H9 (cell line): ENCODE measurements at regions not wholly inside any gene's neighbourhood (a gene's known extent, or its start where the extent isn't known, plus 50 kb on each side); places are given as distances from the start of the nearest gene placed in this dataset.

Source experiments
- DNase-seq: peaks from one replicate; pipeline ENCODE4 v3.0.0-alpha.2; 2017
- H2AFZ ChIP-seq: one replicate; pipeline ENCODE4 v1.6.1; 2013; ENCODE audit warnings: mild to moderate bottlenecking, low read length, control low read depth, moderate library complexity
- H2AK5ac ChIP-seq: 2 replicates; pipeline ENCODE4 v1.6.1; 2013; ENCODE audit warnings: low read length, control low read depth, mixed read lengths; ENCODE audit not compliant: insufficient read length
- H2BK120ac ChIP-seq: one replicate; pipeline ENCODE4 v1.6.1; 2013; ENCODE audit warnings: low read depth, mild to moderate bottlenecking, low read length, control low read depth, inconsistent platforms; ENCODE audit not compliant: poor library complexity, severe bottlenecking
- H2BK12ac ChIP-seq: 2 replicates; pipeline ENCODE4 v1.6.1; 2013; ENCODE audit warnings: low read length, control low read depth, mixed read lengths, low read depth; ENCODE audit not compliant: insufficient read length
- H2BK15ac ChIP-seq: 2 replicates; pipeline ENCODE4 v1.6.1; 2013; ENCODE audit warnings: low read depth, low read length, control low read depth
- H2BK20ac ChIP-seq: one replicate; pipeline ENCODE4 v1.6.1; 2013; ENCODE audit warnings: low read depth, mild to moderate bottlenecking, low read length, control low read depth, inconsistent platforms; ENCODE audit not compliant: poor library complexity, severe bottlenecking
- H2BK5ac ChIP-seq: 2 replicates; pipeline ENCODE4 v1.6.1; 2013; ENCODE audit warnings: low read length, control low read depth, mixed read lengths; ENCODE audit not compliant: insufficient read length
- H3K14ac ChIP-seq: 2 replicates; pipeline ENCODE4 v1.6.1; 2013; ENCODE audit warnings: low read length, control low read depth; ENCODE audit not compliant: insufficient read depth
- H3K18ac ChIP-seq: 2 replicates; pipeline ENCODE4 v1.6.1; 2013; ENCODE audit warnings: low read depth, mild to moderate bottlenecking, mixed read lengths, low read length, control low read depth; ENCODE audit not compliant: insufficient read length
- H3K23ac ChIP-seq: 2 replicates; pipeline ENCODE4 v1.6.1; 2013; ENCODE audit warnings: low read length, control low read depth, mixed read lengths, low read depth; ENCODE audit not compliant: insufficient read length
- H3K23me2 ChIP-seq: 2 replicates; pipeline ENCODE4 v1.6.1; 2013; ENCODE audit warnings: low read depth, mild to moderate bottlenecking, mixed read lengths, low read length, control low read depth; ENCODE audit not compliant: insufficient read length, poor library complexity, severe bottlenecking
- H3K27ac ChIP-seq: 2 replicates; pipeline ENCODE4 v1.5.1; 2013; ENCODE audit warnings: low read length, control low read depth, mixed read lengths, low read depth; ENCODE audit not compliant: insufficient read length
- H3K27me3 ChIP-seq: 2 replicates; pipeline ENCODE4 v1.6.1; 2013; ENCODE audit warnings: low read length, control low read depth, inconsistent platforms; ENCODE audit not compliant: insufficient read depth
- H3K4ac ChIP-seq: 2 replicates; pipeline ENCODE4 v1.6.1; 2013; ENCODE audit warnings: low read depth, mild to moderate bottlenecking, control low read depth, inconsistent platforms, low read length, moderate library complexity
- H3K4me1 ChIP-seq: 2 replicates; pipeline ENCODE4 v1.6.1; 2013; ENCODE audit warnings: low read length, control low read depth, inconsistent platforms; ENCODE audit not compliant: insufficient read depth
- H3K4me2 ChIP-seq: 2 replicates; pipeline ENCODE4 v1.6.1; 2013; ENCODE audit warnings: low read length, control low read depth, mixed read lengths; ENCODE audit not compliant: insufficient read length, insufficient read depth
- H3K56ac ChIP-seq: 2 replicates; pipeline ENCODE4 v1.6.1; 2013; ENCODE audit warnings: low read depth, mild to moderate bottlenecking, mixed read lengths, low read length, control low read depth; ENCODE audit not compliant: insufficient read length
- H3K79me1 ChIP-seq: 2 replicates; pipeline ENCODE4 v1.6.1; 2013; ENCODE audit warnings: low read depth, mild to moderate bottlenecking, moderate library complexity, low read length, control low read depth, inconsistent platforms; ENCODE audit not compliant: insufficient read depth, poor library complexity, severe bottlenecking
- H3K79me2 ChIP-seq: 2 replicates; pipeline ENCODE4 v1.6.1; 2013; ENCODE audit warnings: low read length, control low read depth, inconsistent platforms; ENCODE audit not compliant: insufficient read depth
- H3K9ac ChIP-seq: 2 replicates; pipeline ENCODE4 v1.6.1; 2013; ENCODE audit warnings: low read length, control low read depth, mixed read lengths; ENCODE audit not compliant: insufficient read length; ENCODE audit errors: extremely low read depth
- H3K9me3 ChIP-seq: one replicate; pipeline ENCODE4 v1.6.1; 2013; ENCODE audit warnings: low read depth, low read length, inconsistent platforms; ENCODE audit not compliant: control insufficient read depth
- H3T11ph ChIP-seq: one replicate; pipeline ENCODE4 v1.6.1; 2013; ENCODE audit warnings: mild to moderate bottlenecking, low read length, control low read depth, inconsistent platforms
- H4K20me1 ChIP-seq: one replicate; pipeline ENCODE4 v1.6.1; 2013; ENCODE audit not compliant: control insufficient read depth, insufficient read length, insufficient read depth
- H4K5ac ChIP-seq: 2 replicates; pipeline ENCODE4 v1.6.1; 2013; ENCODE audit warnings: low read depth, mild to moderate bottlenecking, mixed read lengths, low read length, control low read depth; ENCODE audit not compliant: insufficient read length
- H4K8ac ChIP-seq: replicated peaks from 2 replicates; pipeline ENCODE4 v1.6.1; 2013; ENCODE audit warnings: low read length, control low read depth, mixed read lengths, low read depth; ENCODE audit not compliant: insufficient read length
- H4K91ac ChIP-seq: 2 replicates; pipeline ENCODE4 v1.6.1; 2013; ENCODE audit warnings: low read depth, mild to moderate bottlenecking, moderate library complexity, mixed read lengths, low read length, control low read depth; ENCODE audit not compliant: insufficient read length
- H3K27ac Mint-ChIP-seq, 3 experiments: 2 replicates in 2 of 3; 3 replicates in 1 of 3; pipeline ENCODE4 v1.8.0; 2020 to 2021; ENCODE audit warnings: mixed read lengths in 3 of 3, mild to moderate bottlenecking in 1 of 3, moderate library complexity in 1 of 3
- H3K27me3 Mint-ChIP-seq: 2 replicates; pipeline ENCODE4 v1.8.0; 2021; ENCODE audit warnings: low read depth, mild to moderate bottlenecking, moderate library complexity, mixed read lengths
- H3K36me3 Mint-ChIP-seq, 3 experiments: 2 replicates in 2 of 3; 3 replicates in 1 of 3; pipeline ENCODE4 v1.8.0; 2020 to 2021; ENCODE audit warnings: low read depth in 3 of 3, mixed read lengths in 3 of 3; ENCODE audit not compliant: insufficient read depth in 1 of 3
- H3K4me1 Mint-ChIP-seq, 2 experiments: 2 replicates each; pipeline ENCODE4 v1.8.0; 2020; ENCODE audit warnings: mixed read lengths in 2 of 2
- H3K4me3 Mint-ChIP-seq, 2 experiments: 2 replicates in 1 of 2; 3 replicates in 1 of 2; pipeline ENCODE4 v1.8.0; 2020 to 2021; ENCODE audit warnings: mild to moderate bottlenecking in 2 of 2, mixed read lengths in 2 of 2, moderate library complexity in 1 of 2
- H3K9me3 Mint-ChIP-seq, 2 experiments: 2 replicates in 1 of 2; 3 replicates in 1 of 2; pipeline ENCODE4 v1.8.0; 2020; ENCODE audit warnings: mild to moderate bottlenecking in 2 of 2, mixed read lengths in 2 of 2, moderate library complexity in 1 of 2
- TF ChIP-seq, protein P1 (sequence below): fragments of 200-600 bp; sonication (generic); conservative IDR thresholded peaks from 3 replicates; pipeline ENCODE4 v1.8.0; 2021; ENCODE audit warnings: antibody characterized with exemption, mild to moderate bottlenecking

GRCh38 chrX:28491322-28491721 lies 95.9 kb upstream of the IL1RAPL1 start:
- H2BK15ac ChIP-seq: no peak overlapping the region
- no peaks in the 10 kb centered on the region for H3K4me1 ChIP-seq
- H3K27me3 ChIP-seq: no peaks in the 10 kb centered on the region
- H2BK20ac ChIP-seq: no peak overlapping the region
- DNase-seq: no peak
- no peak overlapping the region for H4K8ac ChIP-seq
- H2BK120ac ChIP-seq: no peak overlapping the region
- H3K79me2 ChIP-seq: no peaks in the 10 kb centered on the region
- H4K20me1 ChIP-seq: no peaks in the 10 kb centered on the region
- peaks cover 4 to 33% of the 10 kb centered on the region in 2 experiments for H3K4me1 Mint-ChIP-seq
- H3K9me3 Mint-ChIP-seq: peaks cover 12 to 63% of the 10 kb centered on the region in 2 experiments; a peak in 4 of 5 replicates
- H3K36me3 Mint-ChIP-seq: peaks cover 0 to 2% (median 0%) of the 10 kb centered on the region in 3 experiments; a peak in 4 of 7 replicates
- no peak overlapping the region for H3K56ac ChIP-seq
- H3K79me1 ChIP-seq: no peaks in the 10 kb centered on the region
- no peak overlapping the region for H2AFZ ChIP-seq
- no peak overlapping the region for H3T11ph ChIP-seq
- no peaks in the 10 kb centered on the region for H3K23me2 ChIP-seq
- H2BK5ac ChIP-seq: no peak overlapping the region
- H3K4me2 ChIP-seq: no peak overlapping the region
- no peak overlapping the region for H2BK12ac ChIP-seq
- H3K14ac ChIP-seq: no peak overlapping the region
- H3K9me3 ChIP-seq: no peaks in the 10 kb centered on the region
- no peak overlapping the region for H4K5ac ChIP-seq
- TF ChIP-seq, protein P1, sequence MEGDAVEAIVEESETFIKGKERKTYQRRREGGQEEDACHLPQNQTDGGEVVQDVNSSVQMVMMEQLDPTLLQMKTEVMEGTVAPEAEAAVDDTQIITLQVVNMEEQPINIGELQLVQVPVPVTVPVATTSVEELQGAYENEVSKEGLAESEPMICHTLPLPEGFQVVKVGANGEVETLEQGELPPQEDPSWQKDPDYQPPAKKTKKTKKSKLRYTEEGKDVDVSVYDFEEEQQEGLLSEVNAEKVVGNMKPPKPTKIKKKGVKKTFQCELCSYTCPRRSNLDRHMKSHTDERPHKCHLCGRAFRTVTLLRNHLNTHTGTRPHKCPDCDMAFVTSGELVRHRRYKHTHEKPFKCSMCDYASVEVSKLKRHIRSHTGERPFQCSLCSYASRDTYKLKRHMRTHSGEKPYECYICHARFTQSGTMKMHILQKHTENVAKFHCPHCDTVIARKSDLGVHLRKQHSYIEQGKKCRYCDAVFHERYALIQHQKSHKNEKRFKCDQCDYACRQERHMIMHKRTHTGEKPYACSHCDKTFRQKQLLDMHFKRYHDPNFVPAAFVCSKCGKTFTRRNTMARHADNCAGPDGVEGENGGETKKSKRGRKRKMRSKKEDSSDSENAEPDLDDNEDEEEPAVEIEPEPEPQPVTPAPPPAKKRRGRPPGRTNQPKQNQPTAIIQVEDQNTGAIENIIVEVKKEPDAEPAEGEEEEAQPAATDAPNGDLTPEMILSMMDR: no peak
- no peak overlapping the region for H3K23ac ChIP-seq
- no peak overlapping the region for H4K91ac ChIP-seq
- H3K9ac ChIP-seq: no peak overlapping the region
- H2AK5ac ChIP-seq: no peak overlapping the region
- no peak overlapping the region for H3K4ac ChIP-seq
- no peak overlapping the region for H3K27ac ChIP-seq
- no peak overlapping the region for H3K4me3 Mint-ChIP-seq
- H3K18ac ChIP-seq: no peak overlapping the region
- H3K27me3 Mint-ChIP-seq: no peaks in the 10 kb centered on the region
- no peak overlapping the region for H3K27ac Mint-ChIP-seq
